Glutamatergic neuron (in vitro differentiated cells): ENCODE measurements at regions not wholly inside any gene's neighbourhood (a gene's known extent, or its start where the extent isn't known, plus 50 kb on each side); places are given as distances from the start of the nearest gene placed in this dataset.
"Not testable (repeated sequence)": the region's sequence is repeated elsewhere in the genome, so short reads cannot be mapped to it uniquely, and the experiment has no call there.

Experiments
- DNase-seq: peaks from one replicate; pipeline ENCODE4 v3.0.0; 2022
- H3K27ac Mint-ChIP-seq: one replicate; pipeline ENCODE4 v1.8.0; 2020; ENCODE audit warnings: mild to moderate bottlenecking, mixed read lengths, inconsistent platforms; ENCODE audit not compliant: unreplicated experiment
- H3K27me3 Mint-ChIP-seq: one replicate; pipeline ENCODE4 v1.8.0; 2020; ENCODE audit warnings: mild to moderate bottlenecking, moderate library complexity, mixed read lengths, inconsistent platforms; ENCODE audit not compliant: unreplicated experiment
- H3K36me3 Mint-ChIP-seq: one replicate; pipeline ENCODE4 v1.8.0; 2020; ENCODE audit warnings: mild to moderate bottlenecking, mixed read lengths, inconsistent platforms; ENCODE audit not compliant: unreplicated experiment
- H3K4me1 Mint-ChIP-seq: one replicate; pipeline ENCODE4 v1.8.0; 2020; ENCODE audit warnings: mild to moderate bottlenecking, low read depth, mixed read lengths, inconsistent platforms; ENCODE audit not compliant: unreplicated experiment
- H3K4me3 Mint-ChIP-seq: one replicate; pipeline ENCODE4 v1.8.0; 2020; ENCODE audit warnings: mild to moderate bottlenecking, mixed read lengths, inconsistent platforms; ENCODE audit not compliant: unreplicated experiment
- H3K9me3 Mint-ChIP-seq: one replicate; pipeline ENCODE4 v1.8.0; 2020; ENCODE audit warnings: mild to moderate bottlenecking, moderate library complexity, mixed read lengths, inconsistent platforms; ENCODE audit not compliant: unreplicated experiment
- TF ChIP-seq, protein P1 (sequence below): fragments of 200-600 bp; sonication (generic); IDR thresholded peaks from one replicate; pipeline ENCODE4 v1.5.0; 2021; ENCODE audit not compliant: partially characterized antibody, unreplicated experiment

DNA sequence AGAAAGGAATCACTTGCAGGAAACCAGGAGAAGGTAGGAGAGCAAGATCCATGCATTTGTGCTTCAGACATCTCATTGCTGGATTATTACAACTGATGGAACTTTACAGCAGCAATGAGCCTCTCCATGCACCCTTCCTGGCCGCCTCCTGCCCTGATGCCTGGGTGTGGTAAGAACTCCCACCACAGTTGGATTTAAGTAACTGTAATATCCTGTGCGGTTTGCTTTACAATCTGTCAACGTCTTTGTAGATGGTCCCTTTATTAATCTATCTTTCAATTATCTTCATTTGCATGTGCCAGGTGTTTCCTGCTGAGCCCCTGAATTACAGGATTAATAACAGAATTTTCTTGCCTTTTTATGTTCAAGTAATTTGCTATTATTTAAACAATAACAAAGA is 1300.5 kb upstream of the TMEM132C start:
- H3K4me1 Mint-ChIP-seq: no peaks in the 10 kb centered on the region
- H3K4me3 Mint-ChIP-seq: no peak overlapping the region
- TF ChIP-seq, protein P1, sequence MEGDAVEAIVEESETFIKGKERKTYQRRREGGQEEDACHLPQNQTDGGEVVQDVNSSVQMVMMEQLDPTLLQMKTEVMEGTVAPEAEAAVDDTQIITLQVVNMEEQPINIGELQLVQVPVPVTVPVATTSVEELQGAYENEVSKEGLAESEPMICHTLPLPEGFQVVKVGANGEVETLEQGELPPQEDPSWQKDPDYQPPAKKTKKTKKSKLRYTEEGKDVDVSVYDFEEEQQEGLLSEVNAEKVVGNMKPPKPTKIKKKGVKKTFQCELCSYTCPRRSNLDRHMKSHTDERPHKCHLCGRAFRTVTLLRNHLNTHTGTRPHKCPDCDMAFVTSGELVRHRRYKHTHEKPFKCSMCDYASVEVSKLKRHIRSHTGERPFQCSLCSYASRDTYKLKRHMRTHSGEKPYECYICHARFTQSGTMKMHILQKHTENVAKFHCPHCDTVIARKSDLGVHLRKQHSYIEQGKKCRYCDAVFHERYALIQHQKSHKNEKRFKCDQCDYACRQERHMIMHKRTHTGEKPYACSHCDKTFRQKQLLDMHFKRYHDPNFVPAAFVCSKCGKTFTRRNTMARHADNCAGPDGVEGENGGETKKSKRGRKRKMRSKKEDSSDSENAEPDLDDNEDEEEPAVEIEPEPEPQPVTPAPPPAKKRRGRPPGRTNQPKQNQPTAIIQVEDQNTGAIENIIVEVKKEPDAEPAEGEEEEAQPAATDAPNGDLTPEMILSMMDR: no peak
- H3K27me3 Mint-ChIP-seq: no peaks in the 10 kb centered on the region
- no peaks in the 10 kb centered on the region for H3K36me3 Mint-ChIP-seq
- DNase-seq: no peak
- H3K9me3 Mint-ChIP-seq: no peaks in the 10 kb centered on the region
- H3K27ac Mint-ChIP-seq: no peak overlapping the region

DNA sequence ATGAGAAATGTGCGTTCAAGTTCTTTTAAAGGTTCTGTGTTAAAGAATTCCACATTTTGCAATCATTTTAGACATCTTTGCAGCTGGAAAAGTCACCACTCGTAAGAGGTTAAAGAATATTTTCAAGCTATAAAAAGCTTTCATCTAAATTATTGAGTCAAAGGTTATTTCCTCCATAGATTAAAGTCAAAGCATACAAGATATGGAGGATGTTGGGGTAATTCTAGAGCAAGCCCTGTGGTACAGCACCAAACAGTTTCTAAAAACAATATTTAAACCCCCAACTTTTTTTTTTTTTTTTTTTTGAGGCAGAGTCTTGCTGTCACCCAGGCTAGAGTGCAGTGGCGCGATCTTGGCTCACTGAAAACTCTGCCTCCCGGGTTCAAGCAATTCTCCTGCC is 1299.8 kb upstream of the TMEM132C start:
- no peaks in the 10 kb centered on the region for H3K36me3 Mint-ChIP-seq
- no peaks in the 10 kb centered on the region for H3K27me3 Mint-ChIP-seq
- no peak for DNase-seq
- no peak overlapping the region for H3K4me3 Mint-ChIP-seq
- TF ChIP-seq, protein P1: no peak
- H3K27ac Mint-ChIP-seq: no peak overlapping the region
- H3K4me1 Mint-ChIP-seq: no peaks in the 10 kb centered on the region
- no peaks in the 10 kb centered on the region for H3K9me3 Mint-ChIP-seq

DNA sequence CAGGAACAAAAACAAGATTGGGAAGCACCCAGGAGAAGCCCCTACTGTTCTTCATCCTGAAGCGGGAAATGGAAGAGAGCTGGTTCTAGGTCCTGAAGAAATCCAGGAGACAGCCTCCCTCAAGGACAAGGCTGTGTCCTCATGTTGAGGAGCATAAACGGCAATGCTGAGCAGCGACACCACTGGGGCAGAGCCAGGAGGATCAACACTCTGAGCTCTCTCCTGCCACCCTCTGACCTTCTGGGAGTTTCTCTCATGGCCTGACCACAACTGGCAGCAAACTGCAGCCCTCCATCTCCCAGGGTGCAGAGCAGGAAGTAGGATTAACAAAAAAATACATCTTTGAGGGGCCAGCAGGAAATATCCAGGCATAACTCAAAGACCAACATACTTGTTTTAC is 1292.2 kb upstream of the TMEM132C start:
- no peaks in the 10 kb centered on the region for H3K4me1 Mint-ChIP-seq
- peaks cover 5% of the 10 kb centered on the region for H3K9me3 Mint-ChIP-seq
- H3K4me3 Mint-ChIP-seq: no peak overlapping the region
- no peak for DNase-seq
- H3K36me3 Mint-ChIP-seq: no peaks in the 10 kb centered on the region
- TF ChIP-seq, protein P1: no peak
- H3K27ac Mint-ChIP-seq: no peak overlapping the region
- peaks cover 5% of the 10 kb centered on the region for H3K27me3 Mint-ChIP-seq

DNA sequence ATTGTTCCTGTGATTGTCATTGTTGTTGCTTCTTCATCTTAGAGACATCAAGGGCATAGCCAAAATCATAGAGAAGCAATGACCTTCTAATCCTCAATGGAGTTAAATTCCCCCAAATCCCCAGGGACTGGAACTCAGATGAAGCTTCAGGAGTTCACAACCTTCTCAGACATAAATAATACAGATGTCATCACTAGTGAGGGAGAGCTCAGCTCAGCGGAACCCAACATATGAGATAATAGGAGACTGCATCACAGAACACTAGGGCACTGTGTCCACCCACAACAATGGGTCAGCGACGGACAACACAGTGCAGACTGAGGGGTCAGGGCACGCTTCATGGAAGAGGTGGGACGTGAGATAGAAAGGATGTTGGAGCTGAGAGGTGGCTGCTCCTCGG is 1290.4 kb upstream of the TMEM132C start:
- Mint-ChIP-seq H3K27ac (no peak overlapping the region), H3K27me3 (peaks cover 5% of the 10 kb centered on the region), H3K9me3 (peaks cover 6% of the 10 kb centered on the region), H3K4me1 (no peaks in the 10 kb centered on the region), H3K36me3 (no peaks in the 10 kb centered on the region), H3K4me3 (no peak overlapping the region)
- TF ChIP-seq, protein P1: no peak
- no peak for DNase-seq

DNA sequence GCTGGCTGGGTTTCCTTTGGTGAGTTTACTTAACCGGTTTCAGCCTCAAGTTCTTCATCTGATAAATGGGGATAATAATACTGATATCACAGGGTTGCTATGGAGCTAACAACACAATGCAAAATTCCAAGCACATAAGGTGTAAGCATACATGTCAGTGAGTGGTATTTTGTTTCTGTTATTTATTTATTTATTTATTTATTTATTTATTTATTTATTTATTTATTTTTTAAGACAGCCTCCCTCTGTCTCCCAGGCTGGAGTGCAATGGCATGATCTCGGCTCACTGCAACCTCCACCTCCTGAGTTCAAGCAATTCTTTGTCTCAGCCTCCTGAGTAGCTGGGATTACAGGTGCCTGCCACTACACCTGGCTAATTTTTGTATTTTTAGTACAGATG is 1287.4 kb upstream of the TMEM132C start:
- H3K4me1 Mint-ChIP-seq, H3K27ac Mint-ChIP-seq, DNase-seq, H3K4me3 Mint-ChIP-seq, H3K36me3 Mint-ChIP-seq, H3K27me3 Mint-ChIP-seq: not testable (repeated sequence)
- peaks cover 11% of the 10 kb centered on the region for H3K9me3 Mint-ChIP-seq

DNA sequence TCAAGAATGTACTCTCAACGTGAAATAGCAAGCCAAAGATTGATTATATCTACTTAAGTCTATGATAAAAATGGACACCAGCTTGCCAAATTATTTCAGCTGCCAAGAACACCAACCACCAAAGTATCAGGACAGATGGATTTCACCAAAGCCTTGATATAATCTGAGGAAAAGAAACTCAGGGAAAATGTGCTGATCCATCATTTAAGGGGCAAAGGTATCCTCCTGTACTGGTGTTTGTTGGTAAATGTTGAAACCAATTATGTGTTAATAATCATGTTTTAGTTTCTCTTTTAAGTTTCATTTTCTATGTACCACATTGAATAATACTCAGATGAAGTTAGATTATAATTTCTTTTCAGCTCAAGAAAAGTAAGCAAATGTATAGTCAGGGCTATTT is 1284.3 kb upstream of the TMEM132C start:
- peaks cover 3% of the 10 kb centered on the region for H3K27me3 Mint-ChIP-seq
- no peak overlapping the region for H3K27ac Mint-ChIP-seq
- peaks cover 7% of the 10 kb centered on the region for H3K36me3 Mint-ChIP-seq
- no peak for DNase-seq
- peaks cover 7% of the 10 kb centered on the region for H3K9me3 Mint-ChIP-seq
- TF ChIP-seq, protein P1: no peak
- H3K4me3 Mint-ChIP-seq: no peak overlapping the region
- H3K4me1 Mint-ChIP-seq: no peaks in the 10 kb centered on the region

DNA sequence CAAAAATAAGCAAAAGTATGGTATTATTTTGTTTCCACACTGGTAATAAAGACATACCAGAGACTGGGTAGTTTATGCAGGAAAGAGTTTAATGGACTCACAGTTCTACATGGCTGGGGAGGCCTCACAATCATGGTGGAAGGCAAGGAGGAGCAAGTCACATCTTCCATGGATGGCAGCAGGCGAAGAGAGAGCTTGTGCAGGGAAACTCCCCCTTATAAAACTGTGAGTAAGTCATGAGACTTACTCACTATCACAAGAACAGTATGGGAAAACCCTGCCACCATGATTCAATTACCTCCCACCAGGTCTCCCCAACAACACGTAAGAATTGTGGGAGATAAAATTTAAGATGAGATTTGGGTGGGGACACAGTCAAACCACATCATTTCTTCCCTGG is 1283.2 kb upstream of the TMEM132C start:
- H3K4me3 Mint-ChIP-seq, H3K27ac Mint-ChIP-seq, H3K4me1 Mint-ChIP-seq, H3K36me3 Mint-ChIP-seq, H3K9me3 Mint-ChIP-seq, H3K27me3 Mint-ChIP-seq, DNase-seq: not testable (repeated sequence)

DNA sequence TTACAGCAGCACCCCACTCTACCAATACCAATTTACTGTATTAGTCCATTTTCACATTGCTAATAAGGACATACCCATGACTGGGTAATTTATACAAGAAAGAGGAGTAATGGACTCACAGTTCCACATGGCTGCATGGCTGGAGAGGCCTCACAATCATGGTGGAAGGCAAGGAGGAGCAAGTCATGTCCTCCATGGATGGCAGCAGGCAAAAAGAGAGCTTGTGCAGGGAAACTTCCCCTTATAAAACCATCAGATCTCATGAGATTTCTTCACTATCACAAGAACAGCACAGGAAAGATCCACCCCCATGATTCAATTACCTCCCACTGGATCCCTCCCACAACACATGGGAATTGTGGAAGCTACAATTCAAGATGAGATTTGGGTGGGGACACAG is 1281.3 kb upstream of the TMEM132C start:
- H3K4me1 Mint-ChIP-seq, H3K4me3 Mint-ChIP-seq, DNase-seq, H3K27me3 Mint-ChIP-seq, H3K27ac Mint-ChIP-seq, H3K9me3 Mint-ChIP-seq, H3K36me3 Mint-ChIP-seq: not testable (repeated sequence)
